HG03280 (cell line): ENCODE measurements at regions not wholly inside any gene's neighbourhood (a gene's known extent, or its start where the extent isn't known, plus 50 kb on each side); places are given as distances from the start of the nearest gene placed in this dataset.

Experiments
- ATAC-seq: cut with Tn5 transposase; IDR thresholded peaks from one replicate; pipeline ENCODE4 v1.9.1; 2021; ENCODE audit warnings: mild to moderate bottlenecking, moderate library complexity; ENCODE audit not compliant: unreplicated experiment

- ATAC-seq, result no peak
Measured at GRCh38 chr15:96514607-96515285, 184.2 kb downstream of the NR2F2 start.

GRCh38 chr15:96515371-96515770, 184.9 kb downstream of the NR2F2 start:
- no peak for ATAC-seq

GRCh38 chr15:96521386-96521785, 190.9 kb downstream of the NR2F2 start:
- ATAC-seq, result no peak

GRCh38 chr15:96524676-96525417, 194.3 kb downstream of the NR2F2 start:
- no peak for ATAC-seq

GRCh38 chr15:96535148-96535547, 204.6 kb downstream of the NR2F2 start:
- no peak for ATAC-seq

GRCh38 chr15:96538491-96538890, 208.0 kb downstream of the NR2F2 start:
- ATAC-seq, result no peak

GRCh38 chr15:96540283-96540682, 209.8 kb downstream of the NR2F2 start:
- ATAC-seq, result no peak

GRCh38 chr15:96542130-96542770, 211.8 kb downstream of the NR2F2 start:
- ATAC-seq, result no peak

GRCh38 chr15:96544162-96544756, 213.8 kb downstream of the NR2F2 start:
- ATAC-seq, result no peak

GRCh38 chr15:96549136-96549535, 218.6 kb downstream of the NR2F2 start:
- no peak for ATAC-seq

GRCh38 chr15:96551196-96551595, 220.7 kb downstream of the NR2F2 start:
- no peak for ATAC-seq

GRCh38 chr15:96551722-96552121, 221.2 kb downstream of the NR2F2 start:
- no peak for ATAC-seq

- no peak for ATAC-seq
Measured at GRCh38 chr15:96553006-96553405, 222.5 kb downstream of the NR2F2 start.

GRCh38 chr15:96553451-96553850, 223.0 kb downstream of the NR2F2 start:
- ATAC-seq, result no peak

GRCh38 chr15:96553931-96554330, 223.4 kb downstream of the NR2F2 start:
- no peak for ATAC-seq

GRCh38 chr15:96554541-96554940, 224.0 kb downstream of the NR2F2 start:
- no peak for ATAC-seq

- no peak for ATAC-seq
Measured at GRCh38 chr15:96559087-96559486, 228.6 kb downstream of the NR2F2 start.

GRCh38 chr15:96559631-96560030, 229.1 kb downstream of the NR2F2 start:
- no peak for ATAC-seq

GRCh38 chr15:96560246-96560895, 229.9 kb downstream of the NR2F2 start:
- no peak for ATAC-seq

GRCh38 chr15:96561593-96561992, 231.1 kb downstream of the NR2F2 start:
- no peak for ATAC-seq

- ATAC-seq, result no peak
Measured at GRCh38 chr15:96564546-96564945, 234.0 kb downstream of the NR2F2 start.
